GM18511 (cell line): ENCODE measurements at regions not wholly inside any gene's neighbourhood (a gene's known extent, or its start where the extent isn't known, plus 50 kb on each side); places are given as distances from the start of the nearest gene placed in this dataset.

Source experiments
- ATAC-seq: cut with Tn5 transposase; IDR thresholded peaks from one replicate; pipeline ENCODE4 v1.9.1; 2021; ENCODE audit warnings: mild to moderate bottlenecking, moderate library complexity; ENCODE audit not compliant: unreplicated experiment

GRCh38 chr6:15996030-15996429 lies 132.9 kb upstream of the MYLIP start:
- no peak for ATAC-seq

GRCh38 chr6:15995493-15995892 lies 133.4 kb upstream of the MYLIP start:
- ATAC-seq: no peak

- no peak for ATAC-seq
Measured at GRCh38 chr6:15994814-15995459, 133.9 kb upstream of the MYLIP start.

GRCh38 chr6:15993716-15994228 lies 135.1 kb upstream of the MYLIP start:
- no peak for ATAC-seq

- no peak for ATAC-seq
Measured at GRCh38 chr6:15990179-15990578, 138.7 kb upstream of the MYLIP start.

- ATAC-seq: peak; percentile 74
Measured at GRCh38 chr6:15989397-15989796, 139.5 kb upstream of the MYLIP start.

- ATAC-seq: no peak
Measured at GRCh38 chr6:15987569-15987968, 141.3 kb upstream of the MYLIP start.

GRCh38 chr6:15986027-15986629 lies 142.8 kb upstream of the MYLIP start:
- no peak for ATAC-seq

- ATAC-seq: no peak
Measured at GRCh38 chr6:15985379-15985959, 143.4 kb upstream of the MYLIP start.

- no peak for ATAC-seq
Measured at GRCh38 chr6:15981956-15982355, 146.9 kb upstream of the MYLIP start.

- ATAC-seq: no peak
Measured at GRCh38 chr6:15980801-15981200, 148.1 kb upstream of the MYLIP start.

GRCh38 chr6:15978426-15978825 lies 150.5 kb upstream of the MYLIP start:
- ATAC-seq: no peak

GRCh38 chr6:15977050-15977449 lies 151.8 kb upstream of the MYLIP start:
- no peak for ATAC-seq

GRCh38 chr6:15974817-15975216 lies 154.1 kb upstream of the MYLIP start:
- ATAC-seq: no peak

GRCh38 chr6:15970517-15970916 lies 158.4 kb upstream of the MYLIP start:
- ATAC-seq: no peak

GRCh38 chr6:15969236-15969778 lies 159.6 kb upstream of the MYLIP start:
- ATAC-seq: no peak

- ATAC-seq: no peak
Measured at GRCh38 chr6:15968519-15968918, 160.4 kb upstream of the MYLIP start.

GRCh38 chr6:15966000-15966520 lies 162.8 kb upstream of the MYLIP start:
- no peak for ATAC-seq

- ATAC-seq: no peak
Measured at GRCh38 chr6:15962449-15962764, 166.5 kb upstream of the MYLIP start.

GRCh38 chr6:15961635-15962448 lies 167.0 kb upstream of the MYLIP start:
- no peak for ATAC-seq
